ENCODE measurements at regions not wholly inside any gene's neighbourhood (a gene's known extent, or its start where the extent isn't known, plus 50 kb on each side); places are given as distances from the start of the nearest gene placed in this dataset.

- H3K9ac ChIP-seq (ENCODE audit: low read length): no peak overlapping the region
- no peak overlapping the region for H3K4me3 ChIP-seq (ENCODE audit: control extremely low read depth in 1 of 5, extremely low read depth in 1 of 5, insufficient read depth in 1 of 5, low read depth in 2 of 5, low read length in 4 of 5)
- H3K9me3 Mint-ChIP-seq (ENCODE audit: insufficient read depth): no peaks in the 10 kb centered on the region
- H3K4me2 ChIP-seq (replicated peaks; ENCODE audit: low read depth, low read length, poor library complexity, severe bottlenecking): no peak overlapping the region
- no peaks in the 10 kb centered on the region for H3K27me3 ChIP-seq (replicated peaks in 1 of 4; ENCODE audit: control extremely low read depth in 1 of 4, control insufficient read depth in 3 of 4, insufficient read depth in 4 of 4, low read length in 3 of 4)
- intact Hi-C loops (cut with micrococcal nuclease): loop anchor here (1.0 to 10.0 kb wide), 5 partner anchors 54 to 533 kb away; no protein-coding TSS in a partner anchor
- H3K27me3 Mint-ChIP-seq: peaks cover 6% of the 10 kb centered on the region
- no peaks in the 10 kb centered on the region for H4K20me1 ChIP-seq (ENCODE audit: control insufficient read depth, insufficient read depth, low read length, poor library complexity, severe bottlenecking)
- ATAC-seq (ENCODE audit: low read depth): no peak
- WGBS (ENCODE audit: insufficient coverage): 60% methylated on average over 1 of the region's 2 CpGs
- ChIA-PET CTCF (interaction anchor here (0.6 to 3.2 kb wide), 48 partner anchors 9 to 732 kb away, joined by 3 to 70 read pairs (median 5); partner anchors contain the start of genes BRCA2, N4BP2L1, N4BP2L2 and PDS5B), POLR2A (interaction anchor here (1.4 kb wide), 1 partner anchor 404 kb away, joined by 6 read pairs; the partner anchor contains the start of genes BRCA2 and ZAR1L)
- H3K27ac Mint-ChIP-seq: no peak overlapping the region
- TF ChIP-seq EZH2 (IDR thresholded peaks at IDR 0.05; ENCODE audit: borderline replicate concordance, insufficient read depth, low read depth, low read length, poor library complexity, severe bottlenecking) (no peak), CTCF (IDR thresholded peaks at IDR 0.05) (no peak)
- no peaks in the 10 kb centered on the region for H3K9me3 ChIP-seq (ENCODE audit: control extremely low read depth in 1 of 3, control insufficient read depth in 2 of 3, insufficient read depth in 1 of 3, low read length in 2 of 3)
- H3K79me2 ChIP-seq (ENCODE audit: control insufficient read depth, insufficient read depth, low read length): no peaks in the 10 kb centered on the region
- peaks cover 4 to 7% of the 10 kb centered on the region in 2 donors for H3K4me1 ChIP-seq (ENCODE audit: control insufficient read depth in 2 of 2, insufficient read depth in 2 of 2, low read length in 2 of 2)
- no peaks in the 10 kb centered on the region for H3K36me3 ChIP-seq (replicated peaks in 1 of 2; ENCODE audit: control extremely low read depth in 1 of 2, control insufficient read depth in 1 of 2, extremely low read depth in 1 of 2, insufficient read depth in 2 of 2, low read length in 1 of 2)
- H2AFZ ChIP-seq (ENCODE audit: insufficient read depth, low read depth, low read length, poor library complexity, severe bottlenecking): no peak overlapping the region
- H3K4me1 Mint-ChIP-seq: peaks cover 10% of the 10 kb centered on the region
- DNase-seq: no peak
- no peak overlapping the region for H3K27ac ChIP-seq (ENCODE audit: low read length in 2 of 2)
- no peak overlapping the region for H3K4me3 Mint-ChIP-seq
Observed at GRCh38 chr13:31910633-31911032, 120.9 kb upstream of the FRY start.

DNA sequence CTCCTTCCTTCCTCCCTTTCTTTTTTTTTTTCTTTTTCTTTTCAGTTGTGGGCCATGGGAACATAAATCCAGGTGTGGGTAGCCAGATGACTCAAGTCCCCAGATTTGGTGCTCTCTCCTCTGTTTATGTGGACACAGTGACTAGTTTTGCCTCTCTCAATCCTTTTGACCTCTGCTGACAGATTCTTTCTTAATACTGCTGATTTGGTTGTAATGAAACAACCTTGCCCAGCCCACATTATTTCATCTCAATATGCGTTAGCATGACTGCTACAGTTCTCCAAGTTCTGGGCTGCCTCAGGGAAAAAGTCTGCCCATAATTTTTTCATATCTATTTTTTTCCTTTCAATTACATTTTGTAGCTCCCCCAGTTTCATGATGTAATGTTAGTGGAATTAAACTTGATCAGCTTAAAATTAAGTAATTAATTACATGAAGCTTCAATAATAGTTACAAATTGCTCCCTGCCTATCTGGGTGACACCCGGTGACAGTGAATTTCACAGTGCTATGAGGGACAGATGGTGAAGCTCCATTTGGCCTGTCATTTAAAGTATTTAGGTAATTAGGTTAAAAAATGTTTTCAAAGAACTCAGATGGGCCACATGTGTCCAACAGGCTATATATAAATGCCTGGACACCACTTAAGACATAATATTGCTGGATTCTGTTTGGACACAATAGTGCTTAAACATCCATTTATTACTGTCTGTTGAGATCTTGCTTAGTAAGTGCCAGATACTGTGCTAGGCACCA is 118.8 kb upstream of the FRY start:
- Histone ChIP-seq H3K36me3 (replicated peaks in 1 of 2; ENCODE audit: control extremely low read depth in 1 of 2, control insufficient read depth in 1 of 2, extremely low read depth in 1 of 2, insufficient read depth in 2 of 2, low read length in 1 of 2) (no peaks in the 10 kb centered on the region), H3K4me3 (ENCODE audit: control extremely low read depth in 1 of 5, extremely low read depth in 1 of 5, insufficient read depth in 1 of 5, low read depth in 2 of 5, low read length in 4 of 5) (no peak overlapping the region), H3K27ac (ENCODE audit: low read length in 2 of 2) (no peak overlapping the region), H2AFZ (ENCODE audit: insufficient read depth, low read depth, low read length, poor library complexity, severe bottlenecking) (no peak overlapping the region), H3K9me3 (ENCODE audit: control extremely low read depth in 1 of 3, control insufficient read depth in 2 of 3, insufficient read depth in 1 of 3, low read length in 2 of 3) (no peaks in the 10 kb centered on the region), H3K9ac (ENCODE audit: low read length) (no peak overlapping the region), H4K20me1 (ENCODE audit: control insufficient read depth, insufficient read depth, low read length, poor library complexity, severe bottlenecking) (no peaks in the 10 kb centered on the region), H3K27me3 (replicated peaks in 1 of 4; ENCODE audit: control extremely low read depth in 1 of 4, control insufficient read depth in 3 of 4, insufficient read depth in 4 of 4, low read length in 3 of 4) (no peaks in the 10 kb centered on the region), H3K79me2 (ENCODE audit: control insufficient read depth, insufficient read depth, low read length) (no peaks in the 10 kb centered on the region), H3K4me1 (ENCODE audit: control insufficient read depth in 2 of 2, insufficient read depth in 2 of 2, low read length in 2 of 2) (peaks cover 4 to 7% of the 10 kb centered on the region in 2 donors), H3K4me2 (replicated peaks; ENCODE audit: low read depth, low read length, poor library complexity, severe bottlenecking) (no peak overlapping the region)
- Mint-ChIP-seq H3K9me3 (ENCODE audit: insufficient read depth) (no peaks in the 10 kb centered on the region), H3K27me3 (no peaks in the 10 kb centered on the region), H3K27ac (no peak overlapping the region), H3K4me3 (no peak overlapping the region), H3K4me1 (peaks cover 10% of the 10 kb centered on the region)
- CTCF ChIA-PET: interaction anchor here (0.6 to 3.6 kb wide), 6 partner anchors 16 to 893 kb away, joined by 3 to 16 read pairs (median 4); no protein-coding TSS in a partner anchor
- TF ChIP-seq CTCF (IDR thresholded peaks at IDR 0.05): no peak
- TF ChIP-seq EZH2 (IDR thresholded peaks at IDR 0.05; ENCODE audit: borderline replicate concordance, insufficient read depth, low read depth, low read length, poor library complexity, severe bottlenecking): no peak
- intact Hi-C loops (cut with micrococcal nuclease): loop anchor here (10.0 kb wide), 2 partner anchors 52 to 252 kb away; no protein-coding TSS in a partner anchor
- POLR2A ChIA-PET: interaction anchor here (1.1 kb wide), 1 partner anchor 18 kb away, joined by 3 read pairs; no protein-coding TSS in a partner anchor
- WGBS (ENCODE audit: insufficient coverage): 100% methylated on average over 1 of the region's 2 CpGs
- ATAC-seq (ENCODE audit: low read depth) (no peak), DNase-seq (no peak)

Data from B cell (primary cell).